ENCODE measurements at regions not wholly inside any gene's neighbourhood (a gene's known extent, or its start where the extent isn't known, plus 50 kb on each side); places are given as distances from the start of the nearest gene placed in this dataset.

- TF ChIP-seq, protein P1, sequence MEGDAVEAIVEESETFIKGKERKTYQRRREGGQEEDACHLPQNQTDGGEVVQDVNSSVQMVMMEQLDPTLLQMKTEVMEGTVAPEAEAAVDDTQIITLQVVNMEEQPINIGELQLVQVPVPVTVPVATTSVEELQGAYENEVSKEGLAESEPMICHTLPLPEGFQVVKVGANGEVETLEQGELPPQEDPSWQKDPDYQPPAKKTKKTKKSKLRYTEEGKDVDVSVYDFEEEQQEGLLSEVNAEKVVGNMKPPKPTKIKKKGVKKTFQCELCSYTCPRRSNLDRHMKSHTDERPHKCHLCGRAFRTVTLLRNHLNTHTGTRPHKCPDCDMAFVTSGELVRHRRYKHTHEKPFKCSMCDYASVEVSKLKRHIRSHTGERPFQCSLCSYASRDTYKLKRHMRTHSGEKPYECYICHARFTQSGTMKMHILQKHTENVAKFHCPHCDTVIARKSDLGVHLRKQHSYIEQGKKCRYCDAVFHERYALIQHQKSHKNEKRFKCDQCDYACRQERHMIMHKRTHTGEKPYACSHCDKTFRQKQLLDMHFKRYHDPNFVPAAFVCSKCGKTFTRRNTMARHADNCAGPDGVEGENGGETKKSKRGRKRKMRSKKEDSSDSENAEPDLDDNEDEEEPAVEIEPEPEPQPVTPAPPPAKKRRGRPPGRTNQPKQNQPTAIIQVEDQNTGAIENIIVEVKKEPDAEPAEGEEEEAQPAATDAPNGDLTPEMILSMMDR (conservative IDR thresholded peaks at IDR 0.05; ENCODE audit: low read depth, low read length), result no peak
- TF ChIP-seq EZH2 (IDR thresholded peaks at IDR 0.05; ENCODE audit: borderline replicate concordance, low read depth, low read length, poor library complexity, severe bottlenecking), result no peak
Observed at GRCh38 chr2:129860088-129860487, 119.4 kb upstream of the RAB6C start.

All from A673 (cell line).